Neutrophil (primary cell): ENCODE measurements at regions not wholly inside any gene's neighbourhood (a gene's known extent, or its start where the extent isn't known, plus 50 kb on each side); places are given as distances from the start of the nearest gene placed in this dataset.

Experiments
- H3K27ac ChIP-seq: fragments of 200-600 bp; sonication (generic); 2 replicates; pipeline ENCODE4 v1.5.1; 2016; ENCODE audit warnings: mild to moderate bottlenecking, moderate library complexity
- H3K27me3 ChIP-seq: fragments of 200-600 bp; sonication (generic); 2 replicates; pipeline ENCODE4 v1.6.0; 2016; ENCODE audit warnings: mild to moderate bottlenecking
- H3K36me3 ChIP-seq: fragments of 200-600 bp; sonication (generic); 2 replicates; pipeline ENCODE4 v1.5.1; 2017
- H3K4me1 ChIP-seq, 2 experiments: fragments of 200-600 bp in 1 of 2; sonication (generic) in 1 of 2; 1 replicate in 1 of 2; 2 replicates in 1 of 2; pipeline versions ENCODE4 v1.5.1 to v1.6.1; 2013 to 2016; ENCODE audit warnings: low read depth in 1 of 2, low read length in 1 of 2, mild to moderate bottlenecking in 1 of 2, moderate library complexity in 1 of 2; ENCODE audit not compliant: control insufficient read depth in 1 of 2, insufficient read depth in 1 of 2
- H3K4me3 ChIP-seq, 2 experiments: fragments of 200-600 bp in 1 of 2; sonication (generic) in 1 of 2; 1 replicate in 1 of 2; 2 replicates in 1 of 2; pipeline ENCODE4 v1.5.1; 2013 to 2016; ENCODE audit warnings: low read depth in 1 of 2, low read length in 1 of 2, mild to moderate bottlenecking in 1 of 2, moderate library complexity in 1 of 2
- H3K9me3 ChIP-seq: fragments of 200-600 bp; sonication (generic); 2 replicates; pipeline ENCODE4 v1.5.1; 2016
- CTCF ChIP-seq: fragments of 200-600 bp; sonication (generic); IDR thresholded peaks from 2 replicates; pipeline ENCODE4 v1.5.1; 2016; ENCODE audit warnings: antibody characterized with exemption

GRCh38 chr20:12294678-12295077 lies 377.0 kb downstream of the BTBD3 start:
- Histone ChIP-seq H3K4me3 (no peak overlapping the region), H3K27ac (no peak overlapping the region), H3K4me1 (no peaks in the 10 kb centered on the region), H3K36me3 (no peaks in the 10 kb centered on the region), H3K9me3 (no peaks in the 10 kb centered on the region), H3K27me3 (no peaks in the 10 kb centered on the region)
- TF ChIP-seq CTCF = no peak

GRCh38 chr20:12305188-12305950 lies 387.7 kb downstream of the BTBD3 start:
- Histone ChIP-seq H3K9me3 (no peaks in the 10 kb centered on the region), H3K27me3 (no peaks in the 10 kb centered on the region), H3K4me1 (no peaks in the 10 kb centered on the region), H3K4me3 (no peak overlapping the region), H3K27ac (no peak overlapping the region), H3K36me3 (no peaks in the 10 kb centered on the region)
- no peak for TF ChIP-seq CTCF

GRCh38 chr20:12306107-12306506 lies 388.4 kb downstream of the BTBD3 start:
- Histone ChIP-seq H3K9me3 (no peaks in the 10 kb centered on the region), H3K4me1 (no peaks in the 10 kb centered on the region), H3K27me3 (no peaks in the 10 kb centered on the region), H3K36me3 (no peaks in the 10 kb centered on the region), H3K4me3 (no peak overlapping the region), H3K27ac (no peak overlapping the region)
- no peak for TF ChIP-seq CTCF

GRCh38 chr20:12311094-12311865 lies 393.6 kb downstream of the BTBD3 start:
- Histone ChIP-seq H3K4me3 (no peak overlapping the region), H3K4me1 (no peaks in the 10 kb centered on the region), H3K9me3 (no peaks in the 10 kb centered on the region), H3K27ac (no peak overlapping the region), H3K27me3 (no peaks in the 10 kb centered on the region), H3K36me3 (no peaks in the 10 kb centered on the region)
- no peak for TF ChIP-seq CTCF

GRCh38 chr20:12315652-12316051 lies 398.0 kb downstream of the BTBD3 start:
- Histone ChIP-seq H3K9me3 (no peaks in the 10 kb centered on the region), H3K4me1 (no peaks in the 10 kb centered on the region), H3K36me3 (no peaks in the 10 kb centered on the region), H3K27me3 (no peaks in the 10 kb centered on the region), H3K4me3 (no peak overlapping the region), H3K27ac (no peak overlapping the region)
- TF ChIP-seq CTCF = no peak
